ENCODE measurements at regions not wholly inside any gene's neighbourhood (a gene's known extent, or its start where the extent isn't known, plus 50 kb on each side); places are given as distances from the start of the nearest gene placed in this dataset.

- Histone ChIP-seq H3K23ac (ENCODE audit: low read length in 2 of 2) (no peak overlapping the region), H4K91ac (ENCODE audit: low read length) (no peak overlapping the region), H3K27me3 (ENCODE audit: control insufficient read depth in 1 of 2, insufficient read depth in 1 of 2, low read length in 2 of 2) (no peaks in the 10 kb centered on the region)
Measured at GRCh38 chr18:33944493-33944892, 280.2 kb downstream of the NOL4 start.

GRCh38 chr18:33937270-33937816, 287.4 kb downstream of the NOL4 start:
- H3K4me1 ChIP-seq (ENCODE audit: control insufficient read depth, insufficient read depth, low read depth, low read length) = no peaks in the 10 kb centered on the region
- H3K23ac ChIP-seq (ENCODE audit: low read length in 2 of 2) = no peak overlapping the region
- H3K27me3 ChIP-seq (ENCODE audit: control insufficient read depth in 1 of 2, insufficient read depth in 1 of 2, low read length in 2 of 2) = no peaks in the 10 kb centered on the region
- no peak overlapping the region for H3K27ac ChIP-seq (ENCODE audit: low read length, poor library complexity, severe bottlenecking)
- no peaks in the 10 kb centered on the region for H3K36me3 ChIP-seq (ENCODE audit: control insufficient read depth in 1 of 2, insufficient read depth in 2 of 2, low read depth in 1 of 2, low read length in 2 of 2)
- H3K79me1 ChIP-seq (replicated peaks; ENCODE audit: low read length, poor library complexity, severe bottlenecking) = no peaks in the 10 kb centered on the region
- H2BK12ac ChIP-seq (ENCODE audit: low read length in 2 of 2) = no peak overlapping the region
- no peak overlapping the region for H2BK15ac ChIP-seq (ENCODE audit: low read depth, poor library complexity, severe bottlenecking)
- no peak overlapping the region for H2BK5ac ChIP-seq (ENCODE audit: low read depth, low read length, poor library complexity, severe bottlenecking)
- no peak for DNase-seq
- no peak overlapping the region for H3K14ac ChIP-seq (ENCODE audit: low read length in 2 of 2)
- H3K4me2 ChIP-seq (ENCODE audit: low read length, poor library complexity, severe bottlenecking) = no peak overlapping the region
- H2AK5ac ChIP-seq (ENCODE audit: low read length, severe bottlenecking) = no peak overlapping the region
- no peak overlapping the region for H4K91ac ChIP-seq (ENCODE audit: low read length)
- H3K9ac ChIP-seq (ENCODE audit: low read length) = no peak overlapping the region
- no peak overlapping the region for H2AFZ ChIP-seq (ENCODE audit: low read depth, low read length)
- no peak overlapping the region for H3K4ac ChIP-seq (ENCODE audit: low read depth in 1 of 2, low read length in 2 of 2)
- H3K9me3 ChIP-seq (ENCODE audit: control insufficient read depth, low read length) = peaks cover 3% of the 10 kb centered on the region
- H2BK120ac ChIP-seq (ENCODE audit: low read depth, low read length) = no peak overlapping the region
- no peak overlapping the region for H3K4me3 ChIP-seq (ENCODE audit: insufficient read depth in 1 of 2, low read depth in 1 of 2, low read length in 2 of 2)
- H4K8ac ChIP-seq (ENCODE audit: low read length) = no peak overlapping the region
- H3K18ac ChIP-seq (ENCODE audit: low read depth in 1 of 2, low read length in 2 of 2) = no peak overlapping the region

More at GRCh38 chr18:33944493-33944892, 280.2 kb downstream of the NOL4 start:
- no peak overlapping the region for H4K8ac ChIP-seq (ENCODE audit: low read length)
- no peak overlapping the region for H3K4ac ChIP-seq (ENCODE audit: low read depth in 1 of 2, low read length in 2 of 2)
- H2AK5ac ChIP-seq (ENCODE audit: low read length, severe bottlenecking) = no peak overlapping the region
- no peak overlapping the region for H3K18ac ChIP-seq (ENCODE audit: low read depth in 1 of 2, low read length in 2 of 2)
- no peak overlapping the region for H2BK5ac ChIP-seq (ENCODE audit: low read depth, low read length, poor library complexity, severe bottlenecking)
- H3K4me3 ChIP-seq (ENCODE audit: insufficient read depth in 1 of 2, low read depth in 1 of 2, low read length in 2 of 2) = no peak overlapping the region
- H2BK12ac ChIP-seq (ENCODE audit: low read length in 2 of 2) = no peak overlapping the region
- H2BK15ac ChIP-seq (ENCODE audit: low read depth, poor library complexity, severe bottlenecking) = no peak overlapping the region
- no peaks in the 10 kb centered on the region for H3K79me1 ChIP-seq (replicated peaks; ENCODE audit: low read length, poor library complexity, severe bottlenecking)
- no peak overlapping the region for H3K14ac ChIP-seq (ENCODE audit: low read length in 2 of 2)
- H2BK120ac ChIP-seq (ENCODE audit: low read depth, low read length) = no peak overlapping the region
- H3K4me1 ChIP-seq (ENCODE audit: control insufficient read depth, insufficient read depth, low read depth, low read length) = no peaks in the 10 kb centered on the region
- no peak overlapping the region for H3K4me2 ChIP-seq (ENCODE audit: low read length, poor library complexity, severe bottlenecking)
- H2AFZ ChIP-seq (ENCODE audit: low read depth, low read length) = no peak overlapping the region
- H3K9ac ChIP-seq (ENCODE audit: low read length) = no peak overlapping the region
- no peak overlapping the region for H3K27ac ChIP-seq (ENCODE audit: low read length, poor library complexity, severe bottlenecking)
- H3K9me3 ChIP-seq (ENCODE audit: control insufficient read depth, low read length) = no peaks in the 10 kb centered on the region
- no peak for DNase-seq
- no peaks in the 10 kb centered on the region for H3K36me3 ChIP-seq (ENCODE audit: control insufficient read depth in 1 of 2, insufficient read depth in 2 of 2, low read depth in 1 of 2, low read length in 2 of 2)

- H4K91ac ChIP-seq (ENCODE audit: low read length) = no peak overlapping the region
- no peaks in the 10 kb centered on the region for H3K36me3 ChIP-seq (ENCODE audit: control insufficient read depth in 1 of 2, insufficient read depth in 2 of 2, low read depth in 1 of 2, low read length in 2 of 2)
- peaks cover 3% of the 10 kb centered on the region for H3K9me3 ChIP-seq (ENCODE audit: control insufficient read depth, low read length)
- H2BK120ac ChIP-seq (ENCODE audit: low read depth, low read length) = no peak overlapping the region
- no peak overlapping the region for H3K4ac ChIP-seq (ENCODE audit: low read depth in 1 of 2, low read length in 2 of 2)
- WGBS = 86% methylated on average over 1 of the region's 1 CpG
- no peak overlapping the region for H2BK5ac ChIP-seq (ENCODE audit: low read depth, low read length, poor library complexity, severe bottlenecking)
- H3K23ac ChIP-seq (ENCODE audit: low read length in 2 of 2) = no peak overlapping the region
- H3K4me2 ChIP-seq (ENCODE audit: low read length, poor library complexity, severe bottlenecking) = no peak overlapping the region
- no peak overlapping the region for H2AFZ ChIP-seq (ENCODE audit: low read depth, low read length)
- H2AK5ac ChIP-seq (ENCODE audit: low read length, severe bottlenecking) = no peak overlapping the region
- no peak overlapping the region for H3K27ac ChIP-seq (ENCODE audit: low read length, poor library complexity, severe bottlenecking)
- H3K79me1 ChIP-seq (replicated peaks; ENCODE audit: low read length, poor library complexity, severe bottlenecking) = no peaks in the 10 kb centered on the region
- no peak overlapping the region for H2BK12ac ChIP-seq (ENCODE audit: low read length in 2 of 2)
- no peak overlapping the region for H3K9ac ChIP-seq (ENCODE audit: low read length)
- H3K27me3 ChIP-seq (ENCODE audit: control insufficient read depth in 1 of 2, insufficient read depth in 1 of 2, low read length in 2 of 2) = no peaks in the 10 kb centered on the region
- DNase-seq = no peak
- H4K8ac ChIP-seq (ENCODE audit: low read length) = no peak overlapping the region
- no peak overlapping the region for H2BK15ac ChIP-seq (ENCODE audit: low read depth, poor library complexity, severe bottlenecking)
- no peak overlapping the region for H3K4me3 ChIP-seq (ENCODE audit: insufficient read depth in 1 of 2, low read depth in 1 of 2, low read length in 2 of 2)
- no peaks in the 10 kb centered on the region for H3K4me1 ChIP-seq (ENCODE audit: control insufficient read depth, insufficient read depth, low read depth, low read length)
- no peak overlapping the region for H3K18ac ChIP-seq (ENCODE audit: low read depth in 1 of 2, low read length in 2 of 2)
- no peak overlapping the region for H3K14ac ChIP-seq (ENCODE audit: low read length in 2 of 2)
Measured at GRCh38 chr18:33934258-33934657, 290.5 kb downstream of the NOL4 start.

- no peak overlapping the region for H3K4me3 ChIP-seq (ENCODE audit: insufficient read depth in 1 of 2, low read depth in 1 of 2, low read length in 2 of 2)
- no peak overlapping the region for H3K9ac ChIP-seq (ENCODE audit: low read length)
- H3K4me2 ChIP-seq (ENCODE audit: low read length, poor library complexity, severe bottlenecking) = no peak overlapping the region
- H2AK5ac ChIP-seq (ENCODE audit: low read length, severe bottlenecking) = no peak overlapping the region
- no peaks in the 10 kb centered on the region for H3K4me1 ChIP-seq (ENCODE audit: control insufficient read depth, insufficient read depth, low read depth, low read length)
- H3K14ac ChIP-seq (ENCODE audit: low read length in 2 of 2) = no peak overlapping the region
- DNase-seq = peak; percentile 7
- 72% methylated on average over 3 of the region's 3 CpGs for WGBS
- no peak overlapping the region for H3K4ac ChIP-seq (ENCODE audit: low read depth in 1 of 2, low read length in 2 of 2)
- H4K91ac ChIP-seq (ENCODE audit: low read length) = no peak overlapping the region
- H3K23ac ChIP-seq (ENCODE audit: low read length in 2 of 2) = no peak overlapping the region
- H2BK12ac ChIP-seq (ENCODE audit: low read length in 2 of 2) = no peak overlapping the region
- H3K18ac ChIP-seq (ENCODE audit: low read depth in 1 of 2, low read length in 2 of 2) = no peak overlapping the region
- H2BK5ac ChIP-seq (ENCODE audit: low read depth, low read length, poor library complexity, severe bottlenecking) = no peak overlapping the region
- H4K8ac ChIP-seq (ENCODE audit: low read length) = no peak overlapping the region
- H3K79me1 ChIP-seq (replicated peaks; ENCODE audit: low read length, poor library complexity, severe bottlenecking) = no peaks in the 10 kb centered on the region
- no peak overlapping the region for H2AFZ ChIP-seq (ENCODE audit: low read depth, low read length)
- H2BK15ac ChIP-seq (ENCODE audit: low read depth, poor library complexity, severe bottlenecking) = no peak overlapping the region
- no peak overlapping the region for H3K27ac ChIP-seq (ENCODE audit: low read length, poor library complexity, severe bottlenecking)
- H2BK120ac ChIP-seq (ENCODE audit: low read depth, low read length) = no peak overlapping the region
- H3K9me3 ChIP-seq (ENCODE audit: control insufficient read depth, low read length) = no peaks in the 10 kb centered on the region
- H3K36me3 ChIP-seq (ENCODE audit: control insufficient read depth in 1 of 2, insufficient read depth in 2 of 2, low read depth in 1 of 2, low read length in 2 of 2) = no peaks in the 10 kb centered on the region
- no peaks in the 10 kb centered on the region for H3K27me3 ChIP-seq (ENCODE audit: control insufficient read depth in 1 of 2, insufficient read depth in 1 of 2, low read length in 2 of 2)
Measured at GRCh38 chr18:33928231-33928630, 296.5 kb downstream of the NOL4 start.

All from mesenchymal stem cell (in vitro differentiated cells and primary cell).